ENCODE measurements at regions not wholly inside any gene's neighbourhood (a gene's known extent, or its start where the extent isn't known, plus 50 kb on each side); places are given as distances from the start of the nearest gene placed in this dataset.

- Histone ChIP-seq H3F3A (ENCODE audit: insufficient read depth, low read length) (no peaks in the 10 kb centered on the region), H3K4me2 (ENCODE audit: low read length) (no peak overlapping the region), H2AFZ (ENCODE audit: low read length) (no peak overlapping the region), H3K4me1 (ENCODE audit: insufficient read depth, low read length, severe bottlenecking) (no peaks in the 10 kb centered on the region), H3K9ac (ENCODE audit: low read length) (no peak overlapping the region), H3K79me2 (ENCODE audit: insufficient read depth, low read length) (no peaks in the 10 kb centered on the region), H3K4me3 (ENCODE audit: low read depth, low read length, poor library complexity, severe bottlenecking) (no peak overlapping the region), H3K9me2 (ENCODE audit: low read depth, low read length) (no peaks in the 10 kb centered on the region), H3K27me3 (ENCODE audit: insufficient read depth, low read length) (no peaks in the 10 kb centered on the region), H3K27ac (ENCODE audit: low read depth, low read length, poor library complexity, severe bottlenecking) (no peak overlapping the region), H4K20me1 (ENCODE audit: insufficient read depth, low read length) (no peaks in the 10 kb centered on the region), H3K36me3 (ENCODE audit: insufficient read depth, low read length) (no peaks in the 10 kb centered on the region), H3K9me3 (ENCODE audit: low read length) (no peaks in the 10 kb centered on the region)
- TF ChIP-seq EZH2 (IDR thresholded peaks at IDR 0.05; ENCODE audit: borderline replicate concordance, low read length) (no peak), CTCF (IDR thresholded peaks at IDR 0.05; ENCODE audit: low read length) (no peak)
These were observed 168.5 kb upstream of the SALL4 start for GRCh38 chr20:51970858-51971257.

DNA sequence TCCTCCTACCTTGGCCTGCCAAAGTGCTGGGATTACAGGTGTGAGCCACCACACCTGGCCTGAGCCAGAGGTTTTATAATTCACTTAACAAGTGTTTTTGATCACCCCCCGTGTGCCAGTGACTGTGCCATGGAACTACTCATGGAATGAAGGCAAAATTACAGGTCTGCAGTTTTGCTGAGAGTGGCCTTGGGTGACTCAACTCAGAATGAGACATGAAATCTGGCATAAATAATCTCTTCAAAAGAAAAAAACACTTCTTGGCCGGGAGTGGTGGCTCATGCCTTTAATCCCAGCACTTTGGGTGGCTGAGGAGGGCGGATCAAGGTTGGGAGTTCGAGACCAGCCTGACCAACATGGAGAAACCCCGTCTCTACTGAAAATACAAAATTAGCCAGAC, 166.9 kb upstream of the SALL4 start:
- Histone ChIP-seq H3F3A (ENCODE audit: insufficient read depth, low read length) (no peaks in the 10 kb centered on the region), H3K9me2 (ENCODE audit: low read depth, low read length) (no peaks in the 10 kb centered on the region), H2AFZ (ENCODE audit: low read length) (no peak overlapping the region), H3K4me1 (ENCODE audit: insufficient read depth, low read length, severe bottlenecking) (no peaks in the 10 kb centered on the region), H3K9me3 (ENCODE audit: low read length) (no peaks in the 10 kb centered on the region), H3K79me2 (ENCODE audit: insufficient read depth, low read length) (no peaks in the 10 kb centered on the region), H3K27me3 (ENCODE audit: insufficient read depth, low read length) (no peaks in the 10 kb centered on the region), H3K4me3 (ENCODE audit: low read depth, low read length, poor library complexity, severe bottlenecking) (no peak overlapping the region), H4K20me1 (ENCODE audit: insufficient read depth, low read length) (no peaks in the 10 kb centered on the region), H3K4me2 (ENCODE audit: low read length) (no peak overlapping the region), H3K36me3 (ENCODE audit: insufficient read depth, low read length) (no peaks in the 10 kb centered on the region), H3K27ac (ENCODE audit: low read depth, low read length, poor library complexity, severe bottlenecking) (no peak overlapping the region), H3K9ac (ENCODE audit: low read length) (no peak overlapping the region)
- TF ChIP-seq EZH2 (IDR thresholded peaks at IDR 0.05; ENCODE audit: borderline replicate concordance, low read length) (no peak), CTCF (IDR thresholded peaks at IDR 0.05; ENCODE audit: low read length) (no peak)

- H3K9me3 ChIP-seq (ENCODE audit: low read length) = no peaks in the 10 kb centered on the region
- no peaks in the 10 kb centered on the region for H3K36me3 ChIP-seq (ENCODE audit: insufficient read depth, low read length)
- H3F3A ChIP-seq (ENCODE audit: insufficient read depth, low read length) = no peaks in the 10 kb centered on the region
- TF ChIP-seq CTCF (IDR thresholded peaks at IDR 0.05; ENCODE audit: low read length) (no peak), EZH2 (IDR thresholded peaks at IDR 0.05; ENCODE audit: borderline replicate concordance, low read length) (no peak)
- no peak overlapping the region for H3K4me2 ChIP-seq (ENCODE audit: low read length)
- no peaks in the 10 kb centered on the region for H3K4me1 ChIP-seq (ENCODE audit: insufficient read depth, low read length, severe bottlenecking)
- H3K27ac ChIP-seq (ENCODE audit: low read depth, low read length, poor library complexity, severe bottlenecking) = no peak overlapping the region
- no peaks in the 10 kb centered on the region for H3K9me2 ChIP-seq (ENCODE audit: low read depth, low read length)
- H3K9ac ChIP-seq (ENCODE audit: low read length) = no peak overlapping the region
- H3K79me2 ChIP-seq (ENCODE audit: insufficient read depth, low read length) = no peaks in the 10 kb centered on the region
- H3K4me3 ChIP-seq (ENCODE audit: low read depth, low read length, poor library complexity, severe bottlenecking) = no peak overlapping the region
- H3K27me3 ChIP-seq (ENCODE audit: insufficient read depth, low read length) = no peaks in the 10 kb centered on the region
- H2AFZ ChIP-seq (ENCODE audit: low read length) = no peak overlapping the region
- H4K20me1 ChIP-seq (ENCODE audit: insufficient read depth, low read length) = no peaks in the 10 kb centered on the region
These were observed 165.8 kb upstream of the SALL4 start for GRCh38 chr20:51968151-51968550.

Data from OCI-LY1 (cell line).